ENCODE measurements at regions not wholly inside any gene's neighbourhood (a gene's known extent, or its start where the extent isn't known, plus 50 kb on each side); places are given as distances from the start of the nearest gene placed in this dataset.

GRCh38 chr11:70549796-70550195 lies 151.5 kb downstream of the CTTN start:
- TF ChIP-seq EZH2phosphoT487 (IDR thresholded peaks at IDR 0.05; ENCODE audit: insufficient read depth, low read depth) (no peak), EZH2 (IDR thresholded peaks at IDR 0.05; ENCODE audit: insufficient read depth, poor library complexity, severe bottlenecking) (no peak)

Data from GM23248 (cell line).